ENCODE measurements at regions not wholly inside any gene's neighbourhood (a gene's known extent, or its start where the extent isn't known, plus 50 kb on each side); places are given as distances from the start of the nearest gene placed in this dataset.

DNA sequence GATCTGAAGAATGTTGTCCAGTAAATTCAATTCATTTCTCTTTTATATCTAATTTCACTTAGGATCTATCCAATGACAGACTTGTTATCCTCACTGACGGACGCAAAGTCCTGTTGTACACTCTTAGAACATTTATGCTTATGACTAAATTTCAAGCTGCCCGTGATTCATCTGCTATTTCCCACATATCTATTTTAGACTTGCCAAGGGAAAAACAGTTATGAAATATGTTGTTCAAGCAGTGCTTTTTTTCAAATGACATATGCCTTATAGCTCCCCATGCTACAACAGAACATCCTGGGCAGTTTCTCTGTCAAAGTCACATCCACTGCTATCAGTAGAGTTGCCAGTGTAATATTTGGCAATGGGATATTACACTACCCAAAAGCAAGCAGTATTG lies 94.2 kb upstream of the CBLN2 start:
- Histone ChIP-seq H4K20me1 (ENCODE audit: insufficient read depth) (no peaks in the 10 kb centered on the region), H3K4me1 (ENCODE audit: control insufficient read depth in 1 of 2, insufficient read depth in 2 of 2, low read depth in 1 of 2, low read length in 1 of 2) (no peaks in the 10 kb centered on the region), H3K4me2 (no peak overlapping the region), H3K36me3 (replicated peaks in 1 of 2; ENCODE audit: control insufficient read depth in 1 of 2, insufficient read depth in 2 of 2, low read length in 1 of 2) (no peaks in the 10 kb centered on the region), H3K79me2 (ENCODE audit: insufficient read depth) (no peaks in the 10 kb centered on the region), H3K9ac (no peak overlapping the region), H3K9me3 (no peaks in the 10 kb centered on the region; the same call in 1 of the 2 replicates), H3K27me3 (ENCODE audit: insufficient read depth) (no peaks in the 10 kb centered on the region), H3F3A (replicated peaks; ENCODE audit: insufficient read depth) (no peaks in the 10 kb centered on the region), H3K4me3 (ENCODE audit: low read depth in 2 of 2, low read length in 1 of 2) (no peak overlapping the region), H2AFZ (ENCODE audit: low read depth) (no peak overlapping the region), H3K9me2 (no peaks in the 10 kb centered on the region), H3K27ac (ENCODE audit: low read depth in 2 of 2, low read length in 1 of 2) (no peak overlapping the region)
- POLR2A ChIA-PET: no interaction called here
- TF ChIP-seq RFX5 (IDR thresholded peaks at IDR 0.05; ENCODE audit: low read length): no peak
- TF ChIP-seq YY1 (IDR thresholded peaks at IDR 0.05; ENCODE audit: low read depth): no peak
- TF ChIP-seq, protein P1, sequence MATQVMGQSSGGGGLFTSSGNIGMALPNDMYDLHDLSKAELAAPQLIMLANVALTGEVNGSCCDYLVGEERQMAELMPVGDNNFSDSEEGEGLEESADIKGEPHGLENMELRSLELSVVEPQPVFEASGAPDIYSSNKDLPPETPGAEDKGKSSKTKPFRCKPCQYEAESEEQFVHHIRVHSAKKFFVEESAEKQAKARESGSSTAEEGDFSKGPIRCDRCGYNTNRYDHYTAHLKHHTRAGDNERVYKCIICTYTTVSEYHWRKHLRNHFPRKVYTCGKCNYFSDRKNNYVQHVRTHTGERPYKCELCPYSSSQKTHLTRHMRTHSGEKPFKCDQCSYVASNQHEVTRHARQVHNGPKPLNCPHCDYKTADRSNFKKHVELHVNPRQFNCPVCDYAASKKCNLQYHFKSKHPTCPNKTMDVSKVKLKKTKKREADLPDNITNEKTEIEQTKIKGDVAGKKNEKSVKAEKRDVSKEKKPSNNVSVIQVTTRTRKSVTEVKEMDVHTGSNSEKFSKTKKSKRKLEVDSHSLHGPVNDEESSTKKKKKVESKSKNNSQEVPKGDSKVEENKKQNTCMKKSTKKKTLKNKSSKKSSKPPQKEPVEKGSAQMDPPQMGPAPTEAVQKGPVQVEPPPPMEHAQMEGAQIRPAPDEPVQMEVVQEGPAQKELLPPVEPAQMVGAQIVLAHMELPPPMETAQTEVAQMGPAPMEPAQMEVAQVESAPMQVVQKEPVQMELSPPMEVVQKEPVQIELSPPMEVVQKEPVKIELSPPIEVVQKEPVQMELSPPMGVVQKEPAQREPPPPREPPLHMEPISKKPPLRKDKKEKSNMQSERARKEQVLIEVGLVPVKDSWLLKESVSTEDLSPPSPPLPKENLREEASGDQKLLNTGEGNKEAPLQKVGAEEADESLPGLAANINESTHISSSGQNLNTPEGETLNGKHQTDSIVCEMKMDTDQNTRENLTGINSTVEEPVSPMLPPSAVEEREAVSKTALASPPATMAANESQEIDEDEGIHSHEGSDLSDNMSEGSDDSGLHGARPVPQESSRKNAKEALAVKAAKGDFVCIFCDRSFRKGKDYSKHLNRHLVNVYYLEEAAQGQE (IDR thresholded peaks at IDR 0.05; ENCODE audit: low read depth, low read length): no peak
- no peak for TF ChIP-seq CHD2 (IDR thresholded peaks at IDR 0.05; ENCODE audit: low read length, partially characterized antibody)
- no peak for TF ChIP-seq GATA2 (CRISPR knock-in tag; IDR thresholded peaks at IDR 0.05)
- no peak for TF ChIP-seq POLR2AphosphoS5 (IDR thresholded peaks at IDR 0.05; ENCODE audit: low read depth, low read length)
- TF ChIP-seq MXI1 (IDR thresholded peaks at IDR 0.05; ENCODE audit: low read depth, low read length): no peak
- no peak for TF ChIP-seq MEF2A (IDR thresholded peaks at IDR 0.05; ENCODE audit: borderline replicate concordance, low read depth)
- TF ChIP-seq NFIC (IDR thresholded peaks at IDR 0.05; ENCODE audit: borderline replicate concordance): no peak
- no peak for TF ChIP-seq RAD21 (IDR thresholded peaks at IDR 0.05; ENCODE audit: low read length)
- TF ChIP-seq GABPA (IDR thresholded peaks at IDR 0.05; ENCODE audit: low read depth): no peak
- no peak for TF ChIP-seq FOSL2 (IDR thresholded peaks at IDR 0.05; ENCODE audit: borderline replicate concordance, low read depth)
- no peak for DNase-seq
- CTCF ChIA-PET: no interaction called here
- WGBS (ENCODE audit: low lambda C conversion rate): 84% methylated on average over 3 of the region's 3 CpGs

DNA sequence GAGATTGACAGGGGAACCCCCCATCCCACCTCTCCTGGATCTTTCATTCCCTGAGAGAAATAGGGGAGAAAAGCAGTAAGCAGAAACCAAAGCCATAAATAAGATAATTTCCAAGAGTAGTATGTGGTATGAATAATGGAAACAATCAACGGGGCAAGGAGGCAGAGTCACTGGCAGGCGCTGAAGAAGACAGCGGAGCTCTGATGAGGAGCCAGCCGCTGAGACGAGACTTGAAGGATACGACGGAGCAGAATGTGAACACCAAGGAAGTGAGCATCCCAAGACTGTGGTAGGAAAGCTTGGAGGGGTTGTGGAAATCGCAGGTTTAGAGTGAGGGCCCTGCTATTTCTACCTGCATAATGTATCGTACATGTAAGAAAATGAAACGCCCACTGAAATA lies 93.6 kb upstream of the CBLN2 start:
- no peak overlapping the region for H3K4me2 ChIP-seq
- no peaks in the 10 kb centered on the region for H3K9me2 ChIP-seq
- H3K4me1 ChIP-seq (ENCODE audit: control insufficient read depth in 1 of 2, insufficient read depth in 2 of 2, low read depth in 1 of 2, low read length in 1 of 2): no peaks in the 10 kb centered on the region
- H3K36me3 ChIP-seq (replicated peaks in 1 of 2; ENCODE audit: control insufficient read depth in 1 of 2, insufficient read depth in 2 of 2, low read length in 1 of 2): no peaks in the 10 kb centered on the region
- CTCF ChIA-PET: interaction anchor here (1.3 kb wide), 1 partner anchor 15 kb away, joined by 7 read pairs; no protein-coding TSS in a partner anchor
- no peaks in the 10 kb centered on the region for H4K20me1 ChIP-seq (ENCODE audit: insufficient read depth)
- H3F3A ChIP-seq (replicated peaks; ENCODE audit: insufficient read depth): no peaks in the 10 kb centered on the region
- DNase-seq: no peak
- no peaks in the 10 kb centered on the region; the same call in 1 of the 2 replicates for H3K9me3 ChIP-seq
- no peak for TF ChIP-seq RXRA (IDR thresholded peaks at IDR 0.05; ENCODE audit: borderline replicate concordance, low read depth)
- no peak for TF ChIP-seq MXI1 (IDR thresholded peaks at IDR 0.05; ENCODE audit: low read depth, low read length)
- TF ChIP-seq, protein P1 (IDR thresholded peaks at IDR 0.05; ENCODE audit: low read depth, low read length): no peak
- TF ChIP-seq MEF2A (IDR thresholded peaks at IDR 0.05; ENCODE audit: borderline replicate concordance, low read depth): no peak
- TF ChIP-seq FOSL2 (IDR thresholded peaks at IDR 0.05; ENCODE audit: borderline replicate concordance, low read depth): no peak
- TF ChIP-seq, protein P2, sequence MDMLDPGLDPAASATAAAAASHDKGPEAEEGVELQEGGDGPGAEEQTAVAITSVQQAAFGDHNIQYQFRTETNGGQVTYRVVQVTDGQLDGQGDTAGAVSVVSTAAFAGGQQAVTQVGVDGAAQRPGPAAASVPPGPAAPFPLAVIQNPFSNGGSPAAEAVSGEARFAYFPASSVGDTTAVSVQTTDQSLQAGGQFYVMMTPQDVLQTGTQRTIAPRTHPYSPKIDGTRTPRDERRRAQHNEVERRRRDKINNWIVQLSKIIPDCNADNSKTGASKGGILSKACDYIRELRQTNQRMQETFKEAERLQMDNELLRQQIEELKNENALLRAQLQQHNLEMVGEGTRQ (IDR thresholded peaks at IDR 0.05; ENCODE audit: borderline replicate concordance, low read depth, low read length): no peak
- no peak for TF ChIP-seq EP300 (IDR thresholded peaks at IDR 0.05; ENCODE audit: borderline replicate concordance in 1 of 2, low read depth in 1 of 2, low read length in 1 of 2)
- TF ChIP-seq RAD21 (IDR thresholded peaks at IDR 0.05; ENCODE audit: low read length): no peak
- no peak overlapping the region for H3K9ac ChIP-seq
- H2AFZ ChIP-seq (ENCODE audit: low read depth): no peak overlapping the region
- WGBS (ENCODE audit: low lambda C conversion rate): 67% methylated on average over 10 of the region's 10 CpGs
- H3K4me3 ChIP-seq (ENCODE audit: low read depth in 2 of 2, low read length in 1 of 2): no peak overlapping the region
- no peaks in the 10 kb centered on the region for H3K27me3 ChIP-seq (ENCODE audit: insufficient read depth)
- POLR2A ChIA-PET: no interaction called here
- H3K27ac ChIP-seq (ENCODE audit: low read depth in 2 of 2, low read length in 1 of 2): no peak overlapping the region
- H3K79me2 ChIP-seq (ENCODE audit: insufficient read depth): no peaks in the 10 kb centered on the region

All from SK-N-SH (cell line).